ENCODE measurements at regions not wholly inside any gene's neighbourhood (a gene's known extent, or its start where the extent isn't known, plus 50 kb on each side); places are given as distances from the start of the nearest gene placed in this dataset.
"Not testable (repeated sequence)": the region's sequence is repeated elsewhere in the genome, so short reads cannot be mapped to it uniquely, and the experiment has no call there.

DNA sequence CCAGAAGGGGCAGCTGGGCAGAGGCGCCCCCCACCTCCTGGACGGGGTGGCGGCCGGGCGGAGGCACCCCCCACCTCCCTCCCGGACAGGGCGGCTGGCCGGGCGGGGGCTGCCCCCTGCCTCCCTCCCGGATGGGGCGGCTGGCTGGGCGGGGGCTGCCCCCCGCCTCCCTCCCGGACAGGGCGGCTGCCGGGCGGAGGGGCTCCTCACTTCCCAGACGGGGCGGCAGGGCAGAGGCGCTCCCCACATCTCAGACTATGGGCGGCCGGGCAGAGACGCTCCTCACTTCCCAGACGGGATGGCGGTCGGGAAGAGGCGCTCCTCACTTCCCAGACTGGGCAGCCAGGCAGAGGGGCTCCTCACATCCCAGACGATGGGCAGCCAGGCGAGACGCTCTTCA lies 93.0 kb downstream of the TMEM168 start:
- TF ChIP-seq, protein P1, sequence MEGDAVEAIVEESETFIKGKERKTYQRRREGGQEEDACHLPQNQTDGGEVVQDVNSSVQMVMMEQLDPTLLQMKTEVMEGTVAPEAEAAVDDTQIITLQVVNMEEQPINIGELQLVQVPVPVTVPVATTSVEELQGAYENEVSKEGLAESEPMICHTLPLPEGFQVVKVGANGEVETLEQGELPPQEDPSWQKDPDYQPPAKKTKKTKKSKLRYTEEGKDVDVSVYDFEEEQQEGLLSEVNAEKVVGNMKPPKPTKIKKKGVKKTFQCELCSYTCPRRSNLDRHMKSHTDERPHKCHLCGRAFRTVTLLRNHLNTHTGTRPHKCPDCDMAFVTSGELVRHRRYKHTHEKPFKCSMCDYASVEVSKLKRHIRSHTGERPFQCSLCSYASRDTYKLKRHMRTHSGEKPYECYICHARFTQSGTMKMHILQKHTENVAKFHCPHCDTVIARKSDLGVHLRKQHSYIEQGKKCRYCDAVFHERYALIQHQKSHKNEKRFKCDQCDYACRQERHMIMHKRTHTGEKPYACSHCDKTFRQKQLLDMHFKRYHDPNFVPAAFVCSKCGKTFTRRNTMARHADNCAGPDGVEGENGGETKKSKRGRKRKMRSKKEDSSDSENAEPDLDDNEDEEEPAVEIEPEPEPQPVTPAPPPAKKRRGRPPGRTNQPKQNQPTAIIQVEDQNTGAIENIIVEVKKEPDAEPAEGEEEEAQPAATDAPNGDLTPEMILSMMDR (IDR thresholded peaks at IDR 0.05) = not testable (repeated sequence)
- not testable (repeated sequence) for TF ChIP-seq POLR2A, POLR2AphosphoS5 (IDR thresholded peaks at IDR 0.05)
